ENCODE measurements at regions not wholly inside any gene's neighbourhood (a gene's known extent, or its start where the extent isn't known, plus 50 kb on each side); places are given as distances from the start of the nearest gene placed in this dataset.

DNA sequence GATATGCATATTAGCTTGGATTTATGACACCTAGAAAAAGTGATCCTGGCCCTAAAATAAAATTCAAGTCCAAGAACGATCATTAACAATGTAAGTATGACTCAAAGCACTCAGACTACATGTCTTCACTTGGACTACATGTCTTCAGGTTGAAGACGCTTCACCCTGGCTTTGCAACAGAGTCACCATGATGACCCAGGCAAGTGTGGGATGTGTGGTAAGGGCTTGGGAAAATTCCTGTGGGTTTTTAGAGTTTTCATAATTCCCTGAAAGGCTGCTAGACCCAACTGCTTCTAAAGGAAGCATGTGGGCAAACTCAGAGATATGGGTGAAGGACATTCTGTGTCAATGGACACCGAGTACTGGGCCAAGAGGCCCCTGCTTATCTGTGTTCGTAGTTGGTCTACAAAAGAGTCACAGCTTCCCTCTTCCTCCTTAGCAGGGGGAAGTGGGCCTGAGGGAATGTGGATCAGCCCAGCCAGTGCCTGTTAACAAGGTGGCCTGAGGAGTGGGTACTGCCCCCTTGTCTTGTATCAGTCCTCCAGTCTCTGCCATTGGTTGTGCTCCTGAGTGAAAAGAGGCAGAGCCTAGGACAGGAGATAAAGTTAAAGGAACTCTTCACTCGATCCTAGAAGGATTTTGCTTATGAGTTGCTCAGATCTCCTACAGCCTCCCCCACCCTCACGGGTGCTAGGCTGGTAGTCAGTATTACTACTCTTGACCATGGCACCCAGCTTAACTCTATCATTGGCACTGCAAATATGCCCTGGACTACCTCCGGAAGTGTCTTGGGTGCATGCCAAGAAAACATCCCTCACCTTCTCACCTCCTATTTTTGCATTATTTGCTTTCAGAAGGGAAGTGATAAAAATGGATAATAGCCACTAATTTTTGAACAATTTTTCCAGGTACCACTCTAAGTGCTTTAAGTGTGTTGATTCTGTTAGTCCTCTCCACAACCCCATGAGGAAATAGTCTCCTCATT, 406.3 kb downstream of the COG6 start:
- TF ChIP-seq, protein P1, sequence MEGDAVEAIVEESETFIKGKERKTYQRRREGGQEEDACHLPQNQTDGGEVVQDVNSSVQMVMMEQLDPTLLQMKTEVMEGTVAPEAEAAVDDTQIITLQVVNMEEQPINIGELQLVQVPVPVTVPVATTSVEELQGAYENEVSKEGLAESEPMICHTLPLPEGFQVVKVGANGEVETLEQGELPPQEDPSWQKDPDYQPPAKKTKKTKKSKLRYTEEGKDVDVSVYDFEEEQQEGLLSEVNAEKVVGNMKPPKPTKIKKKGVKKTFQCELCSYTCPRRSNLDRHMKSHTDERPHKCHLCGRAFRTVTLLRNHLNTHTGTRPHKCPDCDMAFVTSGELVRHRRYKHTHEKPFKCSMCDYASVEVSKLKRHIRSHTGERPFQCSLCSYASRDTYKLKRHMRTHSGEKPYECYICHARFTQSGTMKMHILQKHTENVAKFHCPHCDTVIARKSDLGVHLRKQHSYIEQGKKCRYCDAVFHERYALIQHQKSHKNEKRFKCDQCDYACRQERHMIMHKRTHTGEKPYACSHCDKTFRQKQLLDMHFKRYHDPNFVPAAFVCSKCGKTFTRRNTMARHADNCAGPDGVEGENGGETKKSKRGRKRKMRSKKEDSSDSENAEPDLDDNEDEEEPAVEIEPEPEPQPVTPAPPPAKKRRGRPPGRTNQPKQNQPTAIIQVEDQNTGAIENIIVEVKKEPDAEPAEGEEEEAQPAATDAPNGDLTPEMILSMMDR (IDR thresholded peaks at IDR 0.05), result no peak
- TF ChIP-seq POLR2A (IDR thresholded peaks at IDR 0.05), result no peak

Data from right lobe of liver (tissue), 4 donors.